HG03521 (cell line): ENCODE measurements at regions not wholly inside any gene's neighbourhood (a gene's known extent, or its start where the extent isn't known, plus 50 kb on each side); places are given as distances from the start of the nearest gene placed in this dataset.
"Not testable (repeated sequence)": the region's sequence is repeated elsewhere in the genome, so short reads cannot be mapped to it uniquely, and the experiment has no call there.

Source experiments
- ATAC-seq: cut with Tn5 transposase; IDR thresholded peaks from one replicate; pipeline ENCODE4 v1.9.1; 2021; ENCODE audit warnings: mild to moderate bottlenecking, moderate library complexity; ENCODE audit not compliant: unreplicated experiment

DNA sequence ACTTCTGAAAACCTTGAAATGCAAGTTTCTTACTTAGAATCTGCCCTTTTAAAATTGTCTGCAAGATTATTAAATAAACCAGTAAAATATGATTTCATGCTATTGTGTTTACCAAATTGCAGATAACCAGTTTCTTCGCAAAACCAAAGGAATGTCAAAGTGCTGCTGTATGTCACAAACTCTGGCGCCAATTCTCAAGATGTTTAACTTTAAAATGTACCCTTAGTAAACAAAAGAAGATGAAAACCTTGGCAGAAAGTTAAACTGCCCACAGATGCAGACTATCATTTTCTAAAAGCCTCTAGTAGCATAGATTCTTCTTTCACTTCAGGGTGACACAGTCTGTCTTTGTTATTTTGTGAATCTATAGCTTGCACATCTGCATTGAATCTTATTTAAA is 189.2 kb downstream of the SLITRK6 start:
- ATAC-seq = no peak

DNA sequence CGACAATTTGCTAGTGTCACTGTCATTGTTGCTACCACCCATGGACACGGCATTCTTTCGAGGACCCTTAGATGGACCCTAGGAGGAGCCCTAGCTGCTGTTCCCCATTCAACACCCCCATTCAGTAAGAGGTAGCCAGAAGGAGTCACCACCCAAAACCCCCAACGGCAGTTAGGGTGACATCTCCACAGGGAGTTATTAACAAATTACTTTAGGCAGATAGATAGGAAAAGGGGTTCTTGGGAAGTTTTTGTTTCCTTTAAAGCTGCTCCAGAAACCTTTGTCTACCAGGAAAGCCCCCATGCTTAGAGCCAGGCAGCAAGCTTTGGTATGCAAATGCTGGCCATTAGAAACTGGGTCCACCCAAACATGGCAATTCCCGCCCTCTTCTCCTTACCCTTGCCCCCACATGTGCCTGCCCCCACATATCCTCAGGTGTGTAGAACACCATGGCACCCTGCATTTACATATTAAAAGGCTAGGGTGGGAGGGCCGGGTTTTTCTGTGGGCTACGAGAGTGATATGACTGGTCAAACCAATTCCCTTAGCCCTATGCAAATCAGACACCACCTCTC is 190.9 kb downstream of the SLITRK6 start:
- ATAC-seq = no peak

GRCh38 chr13:85603735-85604134 is 195.5 kb downstream of the SLITRK6 start:
- ATAC-seq = no peak

DNA sequence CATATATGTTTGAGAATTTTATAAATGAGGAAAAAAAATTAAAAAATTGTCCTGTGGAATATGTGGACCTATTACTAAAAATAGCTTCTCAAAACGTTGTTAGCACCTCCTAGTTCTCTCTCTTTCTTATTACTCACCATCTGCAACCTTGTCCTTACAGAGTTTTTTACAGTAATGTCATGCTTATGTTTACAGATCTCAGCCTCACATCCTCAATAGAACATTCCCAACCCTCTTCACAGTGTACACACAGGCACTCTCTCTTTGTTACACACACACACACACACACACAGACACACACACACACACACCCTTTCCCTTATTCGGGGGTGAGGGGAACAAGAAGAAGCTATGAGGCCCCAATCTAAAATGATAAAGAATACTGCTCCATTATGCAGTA is 197.7 kb downstream of the SLITRK6 start:
- ATAC-seq = no peak

DNA sequence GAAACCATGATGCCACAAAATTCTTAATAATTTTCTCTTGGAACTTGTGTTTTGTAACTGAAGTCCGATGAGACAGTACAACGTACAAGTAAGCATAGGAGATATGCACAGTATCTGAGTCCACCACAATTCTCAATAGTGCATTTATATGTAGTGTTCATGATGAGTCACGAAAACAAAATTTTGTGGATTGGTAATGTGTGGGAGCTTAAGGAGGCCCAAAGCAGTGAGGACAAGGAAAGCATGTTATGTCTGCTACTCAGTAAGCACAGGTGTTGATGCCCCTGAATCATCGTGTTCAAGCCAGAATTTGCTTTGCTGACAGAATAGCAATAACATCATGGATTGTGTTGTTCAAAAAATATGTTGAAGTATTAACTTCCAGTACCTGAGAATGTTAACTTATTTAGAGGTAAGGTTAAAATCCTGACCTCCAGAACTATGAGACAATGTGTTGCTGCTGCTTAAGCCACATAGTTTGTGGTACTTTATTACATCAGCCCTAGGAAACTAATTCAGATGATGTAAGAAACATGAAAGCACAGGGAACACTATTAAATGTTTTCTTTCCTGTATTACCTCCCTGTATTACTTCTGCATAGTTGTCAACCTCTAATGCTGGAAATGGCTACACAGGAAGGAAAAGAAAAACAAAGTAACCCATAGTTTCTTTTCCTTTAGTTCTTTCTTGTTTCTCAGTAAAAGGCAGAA is 201.3 kb downstream of the SLITRK6 start:
- no peak for ATAC-seq

DNA sequence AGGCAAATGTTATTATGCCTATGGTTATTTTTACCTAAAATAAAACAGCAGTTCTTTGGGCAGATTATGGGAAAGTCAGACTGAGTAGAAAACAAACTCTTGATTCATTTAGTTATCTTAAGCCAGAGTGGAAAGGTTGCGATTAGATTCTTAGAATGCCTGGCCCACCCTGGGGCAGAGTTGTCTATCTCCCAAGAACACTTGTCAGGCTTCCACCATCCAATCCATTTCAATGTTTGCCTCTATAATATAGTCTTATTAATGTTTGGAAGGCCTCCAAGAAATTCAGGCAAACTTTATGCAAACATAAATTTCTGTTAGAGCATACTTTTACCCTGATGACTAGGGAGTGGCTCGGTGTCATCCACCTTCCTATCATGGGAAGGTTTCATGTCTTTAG is 207.0 kb downstream of the SLITRK6 start:
- ATAC-seq = no peak

GRCh38 chr13:85590231-85590931 is 208.8 kb downstream of the SLITRK6 start:
- ATAC-seq = no peak

GRCh38 chr13:85589021-85589420 is 210.2 kb downstream of the SLITRK6 start:
- no peak for ATAC-seq

DNA sequence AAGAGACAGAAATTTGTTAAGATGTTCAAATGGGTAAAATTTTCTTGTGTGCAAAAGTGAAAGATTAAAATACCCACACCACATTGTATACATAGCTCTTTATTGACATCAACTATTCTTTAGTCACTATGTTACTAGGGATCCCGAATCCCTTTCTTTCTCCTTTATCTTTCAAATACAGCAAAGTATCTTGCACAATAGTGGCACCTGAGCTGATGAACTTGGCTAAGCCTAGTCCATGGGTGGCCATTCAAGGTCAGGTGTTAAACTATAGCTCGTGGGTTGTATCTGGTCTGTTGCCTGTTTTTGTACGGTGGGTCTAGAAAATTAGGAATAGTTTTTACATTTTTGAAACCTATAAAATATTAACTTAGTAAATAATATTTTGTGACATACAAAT is 210.9 kb downstream of the SLITRK6 start:
- ATAC-seq = no peak

DNA sequence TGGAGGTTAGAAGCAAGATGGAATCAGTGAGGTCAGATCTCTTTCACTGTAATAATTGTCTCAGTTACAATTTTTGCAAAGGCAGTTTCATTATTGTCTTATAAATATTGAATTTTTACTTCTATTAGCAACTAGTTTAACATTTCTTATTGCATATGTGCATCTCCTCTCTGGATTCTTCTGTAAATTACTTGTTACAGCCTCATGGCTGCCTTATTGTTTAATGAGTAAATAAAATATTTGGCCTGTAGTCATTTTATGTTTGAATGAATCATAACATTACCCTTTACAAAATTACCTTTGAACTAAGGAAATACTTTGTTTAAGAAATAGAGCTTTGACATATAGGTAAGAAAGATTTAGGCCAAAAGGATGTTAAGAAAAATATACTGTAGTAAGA is 212.4 kb downstream of the SLITRK6 start:
- no peak for ATAC-seq

- ATAC-seq = no peak
Observed at GRCh38 chr13:85586422-85586831, 212.8 kb downstream of the SLITRK6 start.

GRCh38 chr13:85582890-85583289 is 216.3 kb downstream of the SLITRK6 start:
- ATAC-seq = no peak

- no peak for ATAC-seq
Observed at GRCh38 chr13:85575110-85575509, 224.1 kb downstream of the SLITRK6 start.

GRCh38 chr13:85567909-85568308 is 231.3 kb downstream of the SLITRK6 start:
- no peak for ATAC-seq

- no peak for ATAC-seq
Observed at GRCh38 chr13:85565652-85566051, 233.6 kb downstream of the SLITRK6 start.

DNA sequence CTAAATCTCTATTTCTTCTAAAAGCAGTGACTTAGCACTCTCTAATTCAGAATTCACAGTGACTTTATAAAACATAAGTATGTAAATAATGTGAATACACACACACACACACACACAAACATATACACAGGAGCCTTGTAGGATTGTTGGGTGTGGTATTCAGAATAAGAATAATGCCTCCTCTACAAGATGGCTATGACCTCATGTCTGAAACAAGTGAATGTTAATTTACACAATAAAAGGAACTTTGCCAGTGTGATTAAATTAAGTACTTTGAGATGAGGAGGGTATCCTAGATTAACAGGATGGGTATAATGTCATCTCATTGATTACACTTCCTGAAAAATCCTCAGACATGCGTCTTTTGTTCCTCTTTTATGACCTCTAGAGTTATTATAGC is 234.6 kb downstream of the SLITRK6 start:
- no peak for ATAC-seq

- ATAC-seq = no peak
Observed at GRCh38 chr13:85562282-85562681, 236.9 kb downstream of the SLITRK6 start.

GRCh38 chr13:85557691-85558467 is 241.3 kb downstream of the SLITRK6 start:
- no peak for ATAC-seq

- ATAC-seq = no peak
Observed at GRCh38 chr13:85551012-85551411, 248.2 kb downstream of the SLITRK6 start.

GRCh38 chr13:85549819-85550218 is 249.4 kb downstream of the SLITRK6 start:
- no peak for ATAC-seq

DNA sequence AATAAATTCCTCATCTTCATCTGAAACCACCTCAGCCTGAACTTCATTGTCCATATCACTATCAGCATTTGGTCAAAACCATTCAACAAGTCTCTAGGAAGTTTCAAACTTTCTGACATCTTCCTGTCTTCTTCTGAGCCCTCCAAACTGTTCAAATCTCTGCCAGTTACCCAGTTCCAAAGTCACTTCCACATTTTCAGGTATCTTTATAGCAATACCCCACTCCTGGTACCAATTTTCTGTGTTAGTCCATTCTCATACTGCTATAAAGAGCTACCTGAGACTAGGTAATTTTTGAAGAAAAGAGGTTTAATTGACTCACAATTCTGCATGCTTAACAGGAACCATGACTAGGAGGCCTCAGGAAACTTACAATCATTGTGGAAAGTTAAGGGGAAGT is 250.4 kb downstream of the SLITRK6 start:
- ATAC-seq = not testable (repeated sequence)
